A549 (cell line): ENCODE measurements at regions not wholly inside any gene's neighbourhood (a gene's known extent, or its start where the extent isn't known, plus 50 kb on each side); places are given as distances from the start of the nearest gene placed in this dataset.

ENCODE experiments used
- ATAC-seq, 2 experiments: fragments of 200-7000 bp in 1 of 2; fragments of >200 bp in 1 of 2; cut with Nextera tagmentation in 1 of 2; cut with Tn5 transposase in 1 of 2; 3 replicates each; pipeline versions ENCODE4 v1.8.0 to v1.9.1; 2018 to 2020; ENCODE audit warnings: mild to moderate bottlenecking in 1 of 2, moderate library complexity in 1 of 2
- CTCF ChIA-PET: fragments of 300-600 bp; sonication (Branson Sonifier 250); formaldehyde crosslinking; extraction: SDS; loops from one replicate; lab custom pipeline; 2021; ENCODE audit warnings: antibody characterized with exemption, inconsistent platforms; lab: Yijun Ruan, JAX
- POLR2A ChIA-PET: fragments of 350-600 bp; formaldehyde crosslinking; extraction: SDS; loops from one replicate; lab custom pipeline; 2021; ENCODE audit warnings: antibody characterized with exemption, inconsistent platforms; lab: Yijun Ruan, JAX
- DNase-seq, 2 experiments: peaks; one replicate each; pipeline versions ENCODE4 v3.0.0 to v3.0.0-alpha.2; 2011 to 2016; ENCODE audit warnings: low read depth in 1 of 2, low spot score in 1 of 2
- FAIRE-seq: peaks from 2 replicates; lab custom pipeline; 2011; peaks lifted over from hg19 to GRCh38; lab: Jason Lieb, UNC
- H3K27ac ChIP-seq, 2 experiments: fragments of >200 bp; sonication (Bioruptor Twin); formaldehyde crosslinking; 3 replicates each; pipeline ENCODE4 v1.5.1; 2016 to 2017
- H3K4me1 ChIP-seq: fragments of >200 bp; sonication (Bioruptor Twin); formaldehyde crosslinking; 3 replicates; pipeline ENCODE4 v1.6.1; 2016
- H3K4me2 ChIP-seq: fragments of >200 bp; sonication (Bioruptor Twin); formaldehyde crosslinking; 3 replicates; pipeline ENCODE4 v1.6.1; 2016
- H3K4me3 ChIP-seq: fragments of >200 bp; sonication (Bioruptor Twin); formaldehyde crosslinking; 3 replicates; pipeline ENCODE4 v1.5.1; 2016
- H3K9me3 ChIP-seq: fragments of >200 bp; sonication (Bioruptor Twin); formaldehyde crosslinking; 3 replicates; pipeline ENCODE4 v1.6.1; 2016
- BHLHE40 ChIP-seq: IDR thresholded peaks from 2 replicates; pipeline ENCODE4 v1.6.1; 2012; ENCODE audit warnings: low read depth, low read length, inconsistent platforms
- CBX8 ChIP-seq: fragments of 200-600 bp; sonication (generic); IDR thresholded peaks from 2 replicates; pipeline ENCODE4 v1.6.1; 2016
- CEBPB ChIP-seq, 2 experiments: fragments of >200 bp in 1 of 2; sonication (Bioruptor Twin) in 1 of 2; formaldehyde crosslinking in 1 of 2; IDR thresholded peaks; 2 replicates each; pipeline ENCODE4 v1.6.1; 2012 to 2016
- CHD2 ChIP-seq: fragments of 150-350 bp; IDR thresholded peaks from 2 replicates; pipeline ENCODE4 v1.6.1; 2014; ENCODE audit warnings: low read length; ENCODE audit not compliant: partially characterized antibody
- EHF ChIP-seq: fragments of 250-450 bp; sonication (Bioruptor Pico); IDR thresholded peaks from 2 replicates; pipeline ENCODE4 v1.5.0; 2020; ENCODE audit warnings: mild to moderate bottlenecking
- EHMT2 ChIP-seq: fragments of 200-600 bp; sonication (generic); IDR thresholded peaks from 2 replicates; pipeline ENCODE4 v1.6.1; 2016; ENCODE audit warnings: antibody characterized with exemption, low read depth, mild to moderate bottlenecking, moderate library complexity
- EP300 ChIP-seq, 2 experiments: fragments of >200 bp; sonication (Bioruptor Twin); formaldehyde crosslinking; IDR thresholded peaks; 2 replicates in 1 of 2; 3 replicates in 1 of 2; pipeline ENCODE4 v1.6.1; 2016 to 2017
- ESRRA ChIP-seq: fragments of 150-350 bp; IDR thresholded peaks from 2 replicates; pipeline ENCODE4 v1.6.1; 2014; ENCODE audit warnings: mild to moderate bottlenecking, low read length, borderline replicate concordance
- GATA3 ChIP-seq: IDR thresholded peaks from 2 replicates; pipeline ENCODE4 v1.6.1; 2012; ENCODE audit warnings: borderline replicate concordance
- HOXB13 ChIP-seq: fragments of 250-450 bp; sonication (Bioruptor Pico); IDR thresholded peaks from 2 replicates; pipeline ENCODE4 v1.5.0; 2020; ENCODE audit warnings: low read depth, mild to moderate bottlenecking, moderate library complexity
- HOXB5 ChIP-seq: fragments of 250-450 bp; sonication (Bioruptor Pico); IDR thresholded peaks from 2 replicates; pipeline ENCODE4 v1.5.0; 2020; ENCODE audit warnings: mild to moderate bottlenecking, moderate library complexity
- JUNB ChIP-seq: fragments of >200 bp; sonication (Bioruptor Twin); formaldehyde crosslinking; IDR thresholded peaks from 2 replicates; pipeline ENCODE4 v1.6.1; 2016
- KDM1A ChIP-seq: fragments of 200-600 bp; sonication (generic); IDR thresholded peaks from 2 replicates; pipeline ENCODE4 v1.6.1; 2016; ENCODE audit warnings: low read depth, mild to moderate bottlenecking
- MAFK ChIP-seq: fragments of 450-650 bp; IDR thresholded peaks from 2 replicates; pipeline ENCODE4 v1.6.1; 2014; ENCODE audit not compliant: partially characterized antibody
- MYC ChIP-seq: IDR thresholded peaks from 2 replicates; pipeline ENCODE4 v1.6.1; 2012; ENCODE audit warnings: mild to moderate bottlenecking, inconsistent platforms, low read length, improper control_type of control experiment, borderline replicate concordance
- NFE2L2 ChIP-seq: fragments of 150-350 bp; conservative IDR thresholded peaks from 2 replicates; pipeline ENCODE4 v1.6.1; 2014; ENCODE audit warnings: low read length
- POLR2A ChIP-seq: IDR thresholded peaks from 2 replicates; pipeline ENCODE4 v1.6.1; 2012; ENCODE audit warnings: mild to moderate bottlenecking, low read length
- POLR2AphosphoS2 ChIP-seq: conservative IDR thresholded peaks from 2 replicates; pipeline ENCODE4 v1.6.1; 2012; ENCODE audit warnings: low read length, improper control_type of control experiment, inconsistent platforms
- RAD21 ChIP-seq, 2 experiments: fragments of >200 bp in 1 of 2; sonication (Bioruptor Twin) in 1 of 2; formaldehyde crosslinking in 1 of 2; IDR thresholded peaks in 1 of 2; conservative IDR thresholded peaks in 1 of 2; 2 replicates in 1 of 2; 3 replicates in 1 of 2; pipeline ENCODE4 v1.6.1; 2012 to 2018; ENCODE audit warnings: inconsistent platforms in 1 of 2
- SMC3 ChIP-seq: fragments of >200 bp; sonication (Bioruptor Twin); formaldehyde crosslinking; IDR thresholded peaks from 3 replicates; pipeline ENCODE4 v1.6.1; 2018; ENCODE audit warnings: inconsistent platforms
- SREBF2 ChIP-seq: fragments of 450-650 bp; IDR thresholded peaks from 2 replicates; pipeline ENCODE4 v1.6.1; 2014; ENCODE audit warnings: mild to moderate bottlenecking, moderate library complexity
- TP53 ChIP-seq: fragments of 250-450 bp; sonication (Bioruptor Pico); IDR thresholded peaks from 2 replicates; pipeline ENCODE4 v1.5.0; 2021; ENCODE audit warnings: mild to moderate bottlenecking, moderate library complexity
- ZC3H11A ChIP-seq: fragments of 450-650 bp; IDR thresholded peaks from 2 replicates; pipeline ENCODE4 v1.6.1; 2014; ENCODE audit warnings: antibody characterized with exemption, mild to moderate bottlenecking
- ZFP36 ChIP-seq: fragments of 450-650 bp; IDR thresholded peaks from 2 replicates; pipeline ENCODE4 v1.6.1; 2014; ENCODE audit warnings: borderline replicate concordance; ENCODE audit not compliant: partially characterized antibody
- ZNF302 ChIP-seq: fragments of 250-450 bp; sonication (Bioruptor Pico); IDR thresholded peaks from 2 replicates; pipeline ENCODE4 v1.9.0; 2021; ENCODE audit warnings: inconsistent platforms, mild to moderate bottlenecking, moderate library complexity
- WGBS: methylation state at CpG from one replicate; pipeline ENCODE4 v1.1.6; 2017; ENCODE audit errors: missing lambda C conversion rate; 5-methylcytosine and 5-hydroxymethylcytosine counted together
- TF ChIP-seq, protein P1 (sequence below): fragments of 200-600 bp; sonication (generic); IDR thresholded peaks from 2 replicates; pipeline ENCODE4 v1.6.1; 2016; ENCODE audit warnings: antibody characterized with exemption, mild to moderate bottlenecking, moderate library complexity
- TF ChIP-seq, protein P2 (sequence below): fragments of >200 bp; sonication (Bioruptor Twin); formaldehyde crosslinking; IDR thresholded peaks from 2 replicates; pipeline ENCODE4 v1.6.1; 2016
- TF ChIP-seq, protein P3 (sequence below): fragments of 250-450 bp; sonication (Bioruptor Pico); IDR thresholded peaks from 2 replicates; pipeline ENCODE4 v1.5.0; 2020; ENCODE audit warnings: low read depth, mild to moderate bottlenecking, moderate library complexity
- TF ChIP-seq, protein P4 (sequence below): IDR thresholded peaks from 2 replicates; pipeline ENCODE4 v1.6.1; 2012

DNA sequence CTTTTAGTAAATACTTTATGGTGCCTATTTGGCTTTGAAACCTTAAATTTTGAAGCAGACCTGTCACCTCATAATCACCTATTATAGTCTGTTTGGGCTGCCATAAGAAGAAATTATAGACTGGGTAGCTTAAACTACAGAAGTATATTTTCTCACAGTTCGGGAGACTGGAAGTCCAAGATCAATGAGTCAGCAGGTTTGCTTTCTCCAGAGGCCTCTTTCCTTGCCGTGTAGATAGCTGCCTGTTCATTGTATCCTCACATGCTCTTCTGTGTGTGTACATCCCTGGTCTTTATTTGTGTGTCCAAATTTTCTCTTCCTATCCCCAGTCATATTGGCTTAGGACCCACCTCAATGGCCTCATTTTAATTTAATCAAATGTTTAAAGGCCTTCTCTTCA, 518.2 kb downstream of the ADGRL2 start:
- POLR2A ChIA-PET, result no interaction called here
- Histone ChIP-seq H3K4me3 (no peak overlapping the region), H3K4me1 (no peaks in the 10 kb centered on the region), H3K9me3 (no peaks in the 10 kb centered on the region), H3K27ac (no peak overlapping the region), H3K4me2 (no peak overlapping the region)
- TF ChIP-seq MAFK, result peak; percentile 47
- no peak for TF ChIP-seq BHLHE40
- TF ChIP-seq EP300 (IDR thresholded peaks at IDR 0.05), result no peak
- TF ChIP-seq HOXB13 (CRISPR knock-in tag), result no peak
- no peak for TF ChIP-seq ESRRA
- no peak for FAIRE-seq
- no peak for ATAC-seq
- CTCF ChIA-PET, result no interaction called here
- no peak for DNase-seq
- WGBS, result 36% methylated on average over 2 of the region's 2 CpGs

DNA sequence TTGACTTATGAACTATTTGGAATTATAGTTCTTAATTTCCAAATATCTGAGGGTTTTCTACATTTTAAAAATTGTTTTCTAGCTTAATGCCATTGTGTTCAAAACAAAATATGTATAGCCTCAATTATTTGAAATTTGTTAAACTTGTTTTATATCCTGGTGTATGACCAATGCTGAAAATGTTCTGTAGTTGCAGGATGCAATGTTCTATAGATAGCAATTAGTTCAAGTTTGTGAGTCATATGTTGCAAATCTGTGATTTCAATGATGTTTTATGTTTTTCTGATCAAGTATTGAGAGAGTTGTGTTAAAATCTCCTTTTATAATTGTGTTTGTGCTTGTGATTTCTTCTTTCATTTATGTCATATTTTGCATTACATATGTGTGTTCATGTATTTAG, 517.5 kb downstream of the ADGRL2 start:
- ATAC-seq, result no peak
- no peaks in the 10 kb centered on the region for H3K9me3 ChIP-seq
- H3K4me1 ChIP-seq, result no peaks in the 10 kb centered on the region
- no peak overlapping the region for H3K27ac ChIP-seq
- TF ChIP-seq NFE2L2, result no peak
- no peak for DNase-seq
- CTCF ChIA-PET, result no interaction called here
- POLR2A ChIA-PET, result no interaction called here
- H3K4me2 ChIP-seq, result no peak overlapping the region
- no peak overlapping the region for H3K4me3 ChIP-seq
- no peak for FAIRE-seq

DNA sequence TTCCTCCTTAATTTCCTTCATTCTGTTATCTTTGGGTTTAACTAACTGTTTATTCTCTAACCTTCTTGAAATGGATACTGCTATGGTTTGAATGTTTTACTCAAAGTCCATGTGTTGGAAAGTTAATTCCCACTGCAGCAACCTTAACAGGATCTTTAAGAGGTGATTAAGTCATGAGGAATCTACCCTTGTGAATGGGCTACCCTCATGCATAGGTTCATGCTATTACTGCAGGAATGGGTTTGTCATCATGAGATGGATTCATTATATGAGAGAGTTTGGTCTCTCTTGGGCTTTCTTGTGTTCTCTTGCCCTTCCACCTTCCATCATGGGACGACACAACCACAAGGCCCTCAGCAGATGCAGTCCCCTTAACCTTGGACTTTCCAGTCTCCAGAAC, 516.9 kb downstream of the ADGRL2 start:
- no peaks in the 10 kb centered on the region for H3K9me3 ChIP-seq
- no peaks in the 10 kb centered on the region for H3K4me1 ChIP-seq
- 32% methylated on average over 1 of the region's 1 CpG for WGBS
- TF ChIP-seq MAFK (no peak), CBX8 (no peak), CEBPB (IDR thresholded peaks at IDR 0.05) (no peak), SREBF2 (no peak), MYC (no peak), SMC3 (no peak), POLR2A (no peak), KDM1A (no peak), TP53 (CRISPR knock-in tag) (no peak)
- TF ChIP-seq, protein P1, sequence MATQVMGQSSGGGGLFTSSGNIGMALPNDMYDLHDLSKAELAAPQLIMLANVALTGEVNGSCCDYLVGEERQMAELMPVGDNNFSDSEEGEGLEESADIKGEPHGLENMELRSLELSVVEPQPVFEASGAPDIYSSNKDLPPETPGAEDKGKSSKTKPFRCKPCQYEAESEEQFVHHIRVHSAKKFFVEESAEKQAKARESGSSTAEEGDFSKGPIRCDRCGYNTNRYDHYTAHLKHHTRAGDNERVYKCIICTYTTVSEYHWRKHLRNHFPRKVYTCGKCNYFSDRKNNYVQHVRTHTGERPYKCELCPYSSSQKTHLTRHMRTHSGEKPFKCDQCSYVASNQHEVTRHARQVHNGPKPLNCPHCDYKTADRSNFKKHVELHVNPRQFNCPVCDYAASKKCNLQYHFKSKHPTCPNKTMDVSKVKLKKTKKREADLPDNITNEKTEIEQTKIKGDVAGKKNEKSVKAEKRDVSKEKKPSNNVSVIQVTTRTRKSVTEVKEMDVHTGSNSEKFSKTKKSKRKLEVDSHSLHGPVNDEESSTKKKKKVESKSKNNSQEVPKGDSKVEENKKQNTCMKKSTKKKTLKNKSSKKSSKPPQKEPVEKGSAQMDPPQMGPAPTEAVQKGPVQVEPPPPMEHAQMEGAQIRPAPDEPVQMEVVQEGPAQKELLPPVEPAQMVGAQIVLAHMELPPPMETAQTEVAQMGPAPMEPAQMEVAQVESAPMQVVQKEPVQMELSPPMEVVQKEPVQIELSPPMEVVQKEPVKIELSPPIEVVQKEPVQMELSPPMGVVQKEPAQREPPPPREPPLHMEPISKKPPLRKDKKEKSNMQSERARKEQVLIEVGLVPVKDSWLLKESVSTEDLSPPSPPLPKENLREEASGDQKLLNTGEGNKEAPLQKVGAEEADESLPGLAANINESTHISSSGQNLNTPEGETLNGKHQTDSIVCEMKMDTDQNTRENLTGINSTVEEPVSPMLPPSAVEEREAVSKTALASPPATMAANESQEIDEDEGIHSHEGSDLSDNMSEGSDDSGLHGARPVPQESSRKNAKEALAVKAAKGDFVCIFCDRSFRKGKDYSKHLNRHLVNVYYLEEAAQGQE, result no peak
- CTCF ChIA-PET, result no interaction called here
- no peak overlapping the region for H3K4me3 ChIP-seq
- POLR2A ChIA-PET, result no interaction called here
- no peak for FAIRE-seq
- H3K27ac ChIP-seq, result no peak overlapping the region
- no peak overlapping the region for H3K4me2 ChIP-seq
- no peak for DNase-seq
- ATAC-seq, result no peak

DNA sequence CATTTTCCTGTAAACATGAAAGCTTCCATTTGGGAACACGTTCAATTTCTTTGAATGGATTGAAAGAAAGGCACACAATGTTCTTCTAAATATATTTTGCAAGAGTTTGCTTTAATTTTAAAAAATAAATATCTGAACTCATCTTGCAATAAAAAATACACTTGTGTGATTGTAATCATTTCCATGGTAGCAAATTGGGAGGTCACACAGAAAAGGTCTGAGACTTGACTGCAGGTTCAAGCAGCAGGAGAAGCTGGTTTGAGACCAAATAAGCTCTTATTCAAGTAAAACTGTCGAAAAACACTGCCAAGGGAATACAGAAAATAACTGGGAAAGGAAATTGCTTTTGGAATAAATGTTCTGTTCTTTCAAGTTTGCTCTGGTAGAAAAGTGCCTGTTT, 498.9 kb downstream of the ADGRL2 start:
- WGBS, result 3% methylated on average over 2 of the region's 2 CpGs
- Histone ChIP-seq H3K27ac (no peak overlapping the region), H3K4me3 (no peak overlapping the region), H3K4me2 (no peak overlapping the region), H3K9me3 (no peaks in the 10 kb centered on the region), H3K4me1 (no peaks in the 10 kb centered on the region)
- ChIA-PET CTCF (interaction anchor here (0.7 kb wide), 1 partner anchor 21 kb away, joined by 3 read pairs; no protein-coding TSS in a partner anchor), POLR2A (no interaction called here)
- FAIRE-seq (no peak), ATAC-seq (no peak), DNase-seq (no peak)
- TF ChIP-seq EP300 (IDR thresholded peaks at IDR 0.05) (no peak), RAD21 (conservative IDR thresholded peaks at IDR 0.05 in 1 of 2, IDR thresholded peaks at IDR 0.05 in 1 of 2) (no peak), CEBPB (IDR thresholded peaks at IDR 0.05) (no peak), KDM1A (no peak), CHD2 (no peak), JUNB (no peak), HOXB5 (CRISPR knock-in tag) (no peak), EHF (CRISPR knock-in tag) (no peak), ZNF302 (CRISPR knock-in tag) (no peak), POLR2AphosphoS2 (no peak), NFE2L2 (no peak), GATA3 (no peak), ZC3H11A (no peak), ZFP36 (no peak), EHMT2 (no peak)
- TF ChIP-seq, protein P2, sequence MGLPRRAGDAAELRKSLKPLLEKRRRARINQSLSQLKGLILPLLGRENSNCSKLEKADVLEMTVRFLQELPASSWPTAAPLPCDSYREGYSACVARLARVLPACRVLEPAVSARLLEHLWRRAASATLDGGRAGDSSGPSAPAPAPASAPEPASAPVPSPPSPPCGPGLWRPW, result no peak
- TF ChIP-seq, protein P3, sequence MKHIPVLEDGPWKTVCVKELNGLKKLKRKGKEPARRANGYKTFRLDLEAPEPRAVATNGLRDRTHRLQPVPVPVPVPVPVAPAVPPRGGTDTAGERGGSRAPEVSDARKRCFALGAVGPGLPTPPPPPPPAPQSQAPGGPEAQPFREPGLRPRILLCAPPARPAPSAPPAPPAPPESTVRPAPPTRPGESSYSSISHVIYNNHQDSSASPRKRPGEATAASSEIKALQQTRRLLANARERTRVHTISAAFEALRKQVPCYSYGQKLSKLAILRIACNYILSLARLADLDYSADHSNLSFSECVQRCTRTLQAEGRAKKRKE (CRISPR knock-in tag), result no peak
- TF ChIP-seq, protein P4, sequence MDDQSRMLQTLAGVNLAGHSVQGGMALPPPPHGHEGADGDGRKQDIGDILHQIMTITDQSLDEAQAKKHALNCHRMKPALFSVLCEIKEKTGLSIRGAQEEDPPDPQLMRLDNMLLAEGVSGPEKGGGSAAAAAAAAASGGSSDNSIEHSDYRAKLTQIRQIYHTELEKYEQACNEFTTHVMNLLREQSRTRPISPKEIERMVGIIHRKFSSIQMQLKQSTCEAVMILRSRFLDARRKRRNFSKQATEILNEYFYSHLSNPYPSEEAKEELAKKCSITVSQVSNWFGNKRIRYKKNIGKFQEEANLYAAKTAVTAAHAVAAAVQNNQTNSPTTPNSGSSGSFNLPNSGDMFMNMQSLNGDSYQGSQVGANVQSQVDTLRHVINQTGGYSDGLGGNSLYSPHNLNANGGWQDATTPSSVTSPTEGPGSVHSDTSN, result no peak
